CD4-positive, alpha-beta T cell treated with Interleukin-15 for 4 hours (primary cell): ENCODE measurements at regions not wholly inside any gene's neighbourhood (a gene's known extent, or its start where the extent isn't known, plus 50 kb on each side); places are given as distances from the start of the nearest gene placed in this dataset.

Experiments
- DNase-seq: peaks from one replicate; pipeline ENCODE4 v3.0.0-alpha.2; 2020; ENCODE audit warnings: low spot score

DNA sequence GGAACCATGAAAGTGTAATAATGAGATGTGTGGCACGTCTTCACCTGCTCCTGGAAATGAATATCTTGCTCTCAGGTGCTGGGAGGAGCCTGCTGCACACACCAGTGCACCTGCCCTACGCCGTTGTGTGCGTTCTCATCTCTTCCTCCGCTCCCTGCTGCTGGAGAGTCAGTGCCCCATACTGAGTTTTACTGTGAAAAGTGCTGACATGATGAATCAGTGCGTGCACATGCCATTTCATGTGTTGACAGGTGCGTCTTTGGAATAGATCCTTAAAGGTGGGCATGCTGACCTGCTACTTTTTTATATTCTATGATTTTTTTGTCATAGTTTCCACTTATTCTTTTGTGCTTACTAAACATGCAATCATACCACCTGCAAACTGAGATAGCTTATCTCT lies 1015.8 kb downstream of the BRD1 start:
- no peak for DNase-seq

DNA sequence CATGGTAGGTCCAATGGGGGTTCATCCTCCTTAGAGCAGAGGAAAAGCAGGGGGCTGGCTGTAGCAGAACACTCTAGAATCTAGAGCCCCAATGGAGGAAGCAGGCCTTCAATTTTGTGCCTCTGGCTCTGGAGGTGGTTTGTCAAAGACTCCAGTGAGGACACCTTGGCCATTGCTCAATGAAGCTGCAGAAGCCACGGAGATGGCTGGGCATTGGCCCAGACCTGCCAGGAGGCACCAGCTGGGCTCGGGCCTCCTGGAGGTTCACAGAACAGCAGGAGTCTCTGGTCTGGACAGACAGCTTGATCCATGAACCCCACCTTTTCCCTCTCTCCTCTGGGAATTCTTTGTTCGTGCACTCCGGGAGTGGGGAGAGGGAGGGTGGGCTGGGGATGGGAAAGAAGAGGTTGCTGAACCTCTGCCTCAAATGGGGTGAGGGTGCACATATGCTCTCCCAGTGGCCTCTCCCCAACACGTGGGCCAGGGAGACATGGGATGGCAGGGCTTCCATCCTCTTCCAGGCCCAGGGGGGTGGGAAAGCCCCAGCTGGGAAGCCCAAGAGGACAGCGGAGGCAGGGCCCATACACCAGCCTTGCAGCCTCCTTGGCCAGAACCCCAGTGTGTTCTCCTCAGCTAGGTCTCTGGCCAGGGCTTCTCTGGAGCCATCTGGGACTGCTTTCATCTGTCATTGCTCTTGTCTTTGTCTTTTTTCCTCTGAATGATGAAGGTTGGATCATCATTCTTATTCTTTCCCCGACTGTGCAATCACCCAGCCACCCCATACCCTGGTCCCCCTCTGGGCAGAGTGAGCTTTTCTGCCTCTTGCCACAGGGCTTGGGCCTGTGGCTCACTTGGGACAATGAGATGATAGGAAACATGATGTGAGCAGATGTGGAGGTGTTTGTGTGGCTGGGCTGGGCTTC lies 1019.4 kb downstream of the BRD1 start:
- DNase-seq: no peak

DNA sequence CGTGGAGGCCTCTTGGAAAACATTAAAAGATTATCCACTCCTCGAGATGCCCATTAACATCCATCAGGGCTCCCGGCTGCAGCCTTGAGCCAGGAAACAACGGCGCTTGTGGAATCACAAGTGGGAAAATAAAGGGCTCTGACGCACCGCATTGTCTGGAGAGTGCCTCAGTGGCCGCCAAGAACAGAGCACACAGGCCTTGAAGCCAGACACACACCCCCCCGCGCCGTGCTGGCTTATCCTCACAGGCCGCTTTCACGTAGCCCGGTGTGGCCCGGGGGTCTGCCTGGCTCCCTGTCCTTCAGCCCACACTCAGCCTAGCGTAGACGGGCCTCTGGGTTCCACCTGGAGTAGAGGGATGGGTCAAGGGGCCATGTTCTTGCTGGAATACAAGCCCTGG lies 1020.5 kb downstream of the BRD1 start:
- no peak for DNase-seq

DNA sequence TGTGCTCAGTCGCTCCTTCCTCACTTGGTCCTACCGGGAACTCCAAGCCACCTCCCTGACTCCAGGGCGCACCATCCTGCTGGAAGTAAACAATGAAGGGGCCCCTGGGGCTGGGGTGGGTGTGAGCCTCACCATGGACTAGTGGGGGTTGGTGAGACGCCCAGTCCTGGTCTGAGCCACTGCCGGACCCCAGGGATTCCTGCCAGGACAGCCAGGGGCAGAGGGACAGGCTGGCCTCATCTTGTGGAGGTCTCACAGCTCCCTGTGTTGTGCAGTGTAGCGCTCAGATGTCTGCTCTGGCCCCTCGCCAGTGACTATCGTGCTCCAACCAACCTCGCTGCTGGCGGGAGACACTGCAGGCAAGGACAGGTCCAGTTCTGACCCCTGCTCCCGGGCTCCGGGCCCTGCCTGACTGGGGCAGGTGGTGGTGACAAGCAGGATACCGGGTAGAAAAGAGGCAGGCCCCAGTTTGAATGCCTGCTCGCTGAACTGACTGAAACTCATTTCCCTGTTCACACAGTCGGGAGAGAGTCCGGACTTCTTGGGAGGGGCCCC lies 1021.4 kb downstream of the BRD1 start:
- no peak for DNase-seq

DNA sequence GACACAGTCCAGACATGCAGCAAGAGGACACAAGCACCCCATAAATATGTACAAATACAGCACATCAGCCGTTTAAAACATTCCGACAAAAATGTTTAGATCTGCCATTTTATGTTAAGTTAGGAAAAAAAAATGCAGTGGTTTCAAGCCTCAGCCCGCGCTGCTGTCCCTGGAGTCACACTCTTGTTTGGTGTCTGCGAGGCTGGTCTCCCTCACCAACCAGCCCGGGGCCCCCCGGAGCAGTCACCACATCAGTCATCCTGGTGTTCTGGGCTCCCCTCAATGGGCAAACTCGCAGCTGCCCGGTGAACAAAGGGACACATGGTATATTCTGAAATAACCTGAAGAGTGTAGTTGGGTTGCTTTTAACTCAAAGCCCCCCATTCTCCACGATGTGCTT lies 1022.2 kb downstream of the BRD1 start:
- no peak for DNase-seq

DNA sequence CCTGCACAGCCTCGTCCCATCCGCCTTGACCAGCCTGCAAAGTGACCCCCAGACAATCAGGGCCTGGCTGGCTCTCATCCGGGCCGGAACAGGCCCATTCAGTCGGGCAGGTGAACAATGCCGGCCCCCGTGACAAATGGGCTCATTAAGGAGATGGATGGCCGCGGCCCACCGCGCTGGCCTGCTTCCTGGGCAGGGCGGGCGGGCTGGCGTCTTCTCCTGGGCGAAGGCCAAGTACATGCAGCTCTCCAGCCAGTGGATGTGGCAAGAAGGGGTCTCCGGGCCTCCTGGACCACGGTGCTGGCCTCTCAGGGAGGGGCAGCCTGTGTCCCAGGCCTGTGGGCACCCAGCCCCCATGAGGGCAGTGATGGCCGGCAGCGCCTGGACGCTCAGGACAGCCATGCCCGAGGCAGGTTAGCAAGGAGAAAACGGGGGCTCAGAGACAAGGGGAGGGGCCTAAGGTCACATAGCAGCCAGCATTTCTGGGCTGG lies 1022.8 kb downstream of the BRD1 start:
- DNase-seq: no peak

DNA sequence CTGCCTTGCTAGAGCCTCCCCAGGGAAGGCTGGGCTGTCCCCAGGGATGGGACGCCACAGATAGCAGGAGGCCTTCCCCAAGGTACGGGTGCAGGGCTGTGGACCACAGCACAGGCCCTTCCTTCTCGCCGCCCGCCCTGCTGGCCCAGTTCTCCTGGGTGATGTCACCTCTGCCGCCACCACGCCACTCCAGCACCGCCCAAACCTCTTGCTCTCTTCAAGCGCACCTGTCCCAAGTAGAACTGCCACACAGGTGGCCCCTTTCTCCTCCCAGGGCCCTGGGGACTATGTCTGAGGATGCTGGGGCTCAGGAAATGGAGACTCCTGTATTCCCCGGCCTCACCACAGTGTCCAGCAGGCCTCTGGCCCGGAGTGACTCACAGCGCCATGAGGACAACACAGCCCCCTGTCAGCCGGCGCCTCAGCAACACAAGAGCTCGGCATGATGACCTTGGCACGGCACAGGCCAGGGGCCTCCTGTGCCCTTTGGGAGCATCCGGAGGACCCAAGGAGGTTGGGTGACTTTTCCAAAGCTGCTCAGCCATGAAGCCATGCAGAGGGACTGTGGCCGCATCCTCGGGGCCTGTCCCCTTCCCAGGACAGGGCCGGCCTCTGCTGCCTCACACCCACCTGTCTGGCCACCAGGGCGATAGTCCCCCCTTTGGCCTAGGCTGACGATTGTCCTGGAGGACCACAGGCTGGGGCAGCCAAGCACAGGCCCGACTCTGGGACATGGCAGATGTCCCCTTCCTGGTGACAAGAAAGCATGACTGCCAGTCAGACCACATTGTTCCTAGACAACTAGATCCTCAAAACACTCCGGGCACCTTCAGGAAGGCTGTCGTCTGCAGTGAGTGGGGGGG lies 1023.5 kb downstream of the BRD1 start:
- no peak for DNase-seq

DNA sequence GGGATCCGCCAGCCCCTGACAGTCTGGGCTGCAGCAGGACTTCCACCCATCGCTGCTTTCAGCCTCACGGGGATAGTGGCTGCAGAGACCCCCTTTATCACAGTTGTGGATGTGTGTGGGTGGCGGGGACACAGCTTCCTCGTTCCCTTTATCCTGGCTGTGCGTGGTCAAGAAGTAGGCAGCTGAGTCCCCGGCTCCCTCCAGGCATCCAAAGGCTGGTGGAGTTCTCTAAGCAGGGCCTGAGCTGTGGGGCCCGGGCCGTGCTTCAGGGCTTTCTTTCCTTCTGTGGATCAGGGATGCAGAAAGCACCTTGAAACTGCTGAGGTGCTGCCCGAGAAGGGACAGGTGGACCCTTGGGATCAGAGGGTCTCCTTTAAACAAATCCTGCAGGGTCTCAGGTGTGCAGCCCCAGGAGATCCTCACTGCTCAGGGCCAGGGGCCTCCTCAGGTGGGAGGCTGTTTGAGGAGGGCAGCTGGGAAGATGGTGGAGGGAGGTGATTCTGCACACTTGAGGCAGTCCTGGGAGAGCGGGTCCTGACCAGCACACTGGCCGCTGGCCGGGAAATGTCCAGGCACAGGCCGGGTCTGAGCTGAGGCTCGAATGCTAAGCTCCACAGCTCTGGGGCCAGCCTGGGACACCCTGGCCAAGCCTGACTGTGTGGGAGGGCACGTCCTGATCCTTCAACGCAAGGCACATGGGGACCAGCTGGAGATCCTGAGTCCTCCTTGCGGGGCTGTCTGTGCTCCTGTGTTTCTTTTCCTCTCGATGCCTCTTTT lies 1024.3 kb downstream of the BRD1 start:
- DNase-seq: no peak

DNA sequence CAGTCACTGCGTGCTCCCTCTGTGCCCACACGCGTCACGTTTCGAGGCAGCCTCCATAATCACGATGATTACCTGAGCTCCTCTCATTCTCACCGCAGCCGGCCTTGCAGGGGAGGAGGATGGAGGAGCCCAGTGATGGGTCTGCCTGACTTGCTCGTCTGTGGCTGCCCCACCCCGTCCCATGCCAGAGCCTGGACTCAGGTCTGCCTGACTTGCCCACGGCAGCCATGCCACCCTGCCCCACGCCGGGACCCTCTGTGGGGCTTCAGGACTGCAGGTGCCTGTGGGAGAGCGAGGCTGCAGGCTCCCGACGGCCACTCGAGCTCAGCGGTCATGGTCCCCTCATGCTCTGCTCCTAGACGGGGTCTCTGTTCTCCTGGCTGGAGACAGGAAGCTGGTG lies 1025.1 kb downstream of the BRD1 start:
- no peak for DNase-seq

DNA sequence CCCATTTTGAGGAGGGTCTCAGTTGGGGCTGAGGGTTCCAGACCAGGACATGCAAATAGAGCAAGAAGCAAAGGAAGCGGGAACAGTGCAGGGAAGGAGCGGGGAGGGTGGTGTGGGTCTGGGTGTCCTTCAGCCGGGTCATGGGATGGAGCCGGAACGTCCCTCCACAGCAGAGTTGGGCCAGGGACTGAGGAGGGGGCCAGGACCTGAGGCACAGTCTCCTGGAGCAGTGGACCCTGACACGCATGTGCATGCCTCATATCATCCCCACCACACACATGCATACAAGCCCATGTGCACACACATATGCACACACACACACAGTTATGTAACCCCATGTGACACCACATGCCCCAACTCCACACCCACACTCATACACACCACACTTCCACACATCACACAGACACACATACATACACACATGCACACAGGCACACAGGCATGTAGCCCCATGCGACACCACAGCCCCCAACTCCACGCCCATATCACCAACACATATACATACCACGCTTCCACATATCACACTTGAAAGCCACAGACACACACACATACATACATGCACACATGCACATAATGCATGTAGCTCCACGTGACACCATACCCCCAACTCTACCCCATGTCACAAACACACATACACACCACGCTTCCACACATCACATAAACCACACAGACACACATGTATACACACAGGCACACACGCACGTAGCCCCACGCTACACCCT lies 1026.6 kb downstream of the BRD1 start:
- DNase-seq: no peak

DNA sequence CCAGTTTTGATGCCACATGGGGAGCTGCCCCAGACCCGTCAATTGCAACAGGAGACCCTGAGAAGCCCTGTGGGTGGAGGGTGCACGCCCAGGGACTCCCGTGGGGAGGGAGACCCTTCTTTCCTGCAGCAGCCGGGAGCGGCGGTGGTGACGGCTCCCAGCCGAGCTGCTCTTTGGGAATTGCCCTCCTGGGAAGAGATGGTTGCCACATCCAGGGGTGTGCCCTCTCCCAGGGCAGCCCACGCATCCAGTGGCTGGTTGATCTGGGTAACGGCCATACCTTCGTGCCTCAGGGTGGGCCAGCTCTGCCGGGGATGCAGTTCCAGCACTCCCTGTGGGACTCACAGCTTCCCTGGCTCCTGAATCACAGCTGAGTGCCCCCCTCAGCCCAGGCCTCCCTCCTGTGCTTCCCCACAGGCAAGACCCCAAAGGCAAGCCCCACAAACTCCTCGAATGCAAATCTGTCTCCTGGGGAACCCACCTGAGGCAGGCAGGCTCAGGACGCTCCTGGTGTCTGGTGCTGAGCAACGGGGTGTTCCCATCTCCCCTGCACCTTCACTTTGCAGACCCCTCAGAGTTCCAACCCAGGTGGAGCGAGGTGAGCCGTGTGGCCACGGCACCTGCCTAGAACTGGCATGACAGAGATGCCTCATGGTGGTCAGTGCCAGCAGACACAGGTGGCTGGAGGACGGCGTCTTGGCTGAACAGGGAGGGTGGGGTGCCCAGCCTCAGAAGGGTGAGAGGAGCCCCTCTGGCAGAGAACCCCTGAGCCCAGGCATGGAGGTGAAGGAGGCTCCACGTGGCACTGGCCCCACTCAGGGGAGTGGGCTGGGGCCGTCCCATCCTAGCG lies 1027.4 kb downstream of the BRD1 start:
- no peak for DNase-seq

DNA sequence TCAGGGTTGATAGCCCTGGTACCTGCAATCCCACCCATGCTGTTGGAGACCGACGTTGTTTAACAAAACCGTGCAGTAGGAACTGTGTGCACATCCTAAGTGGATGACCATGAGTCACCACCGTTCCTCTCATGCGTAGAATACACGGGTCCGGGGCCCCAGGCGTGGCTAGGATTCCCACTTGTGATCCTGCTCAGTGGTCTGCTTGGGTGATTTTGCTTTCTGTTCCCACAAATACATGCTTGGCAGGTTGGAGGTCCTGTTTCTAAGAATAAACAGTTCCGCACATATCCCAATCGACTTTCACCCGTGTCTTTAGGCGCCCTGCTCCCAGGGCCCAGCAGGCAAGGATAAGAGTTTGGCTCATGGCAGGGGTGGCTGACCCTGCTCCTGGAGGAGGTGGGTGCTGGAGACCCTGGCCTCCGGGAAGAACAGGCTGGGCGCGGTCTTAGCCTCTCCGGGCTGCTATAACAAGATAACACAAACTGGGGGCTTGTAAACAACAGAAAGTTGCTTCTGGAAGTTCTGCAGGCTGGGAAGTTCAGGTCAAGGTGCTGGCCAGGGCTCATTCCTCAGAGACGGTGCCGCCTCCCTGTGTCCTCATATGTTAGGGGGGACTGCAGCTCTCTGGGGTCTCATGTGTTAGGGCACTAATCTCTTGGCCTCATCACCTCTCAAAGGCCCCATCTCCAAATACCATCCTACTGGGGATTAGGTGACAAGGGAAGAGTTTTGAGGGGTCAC lies 1028.3 kb downstream of the BRD1 start:
- DNase-seq: no peak

DNA sequence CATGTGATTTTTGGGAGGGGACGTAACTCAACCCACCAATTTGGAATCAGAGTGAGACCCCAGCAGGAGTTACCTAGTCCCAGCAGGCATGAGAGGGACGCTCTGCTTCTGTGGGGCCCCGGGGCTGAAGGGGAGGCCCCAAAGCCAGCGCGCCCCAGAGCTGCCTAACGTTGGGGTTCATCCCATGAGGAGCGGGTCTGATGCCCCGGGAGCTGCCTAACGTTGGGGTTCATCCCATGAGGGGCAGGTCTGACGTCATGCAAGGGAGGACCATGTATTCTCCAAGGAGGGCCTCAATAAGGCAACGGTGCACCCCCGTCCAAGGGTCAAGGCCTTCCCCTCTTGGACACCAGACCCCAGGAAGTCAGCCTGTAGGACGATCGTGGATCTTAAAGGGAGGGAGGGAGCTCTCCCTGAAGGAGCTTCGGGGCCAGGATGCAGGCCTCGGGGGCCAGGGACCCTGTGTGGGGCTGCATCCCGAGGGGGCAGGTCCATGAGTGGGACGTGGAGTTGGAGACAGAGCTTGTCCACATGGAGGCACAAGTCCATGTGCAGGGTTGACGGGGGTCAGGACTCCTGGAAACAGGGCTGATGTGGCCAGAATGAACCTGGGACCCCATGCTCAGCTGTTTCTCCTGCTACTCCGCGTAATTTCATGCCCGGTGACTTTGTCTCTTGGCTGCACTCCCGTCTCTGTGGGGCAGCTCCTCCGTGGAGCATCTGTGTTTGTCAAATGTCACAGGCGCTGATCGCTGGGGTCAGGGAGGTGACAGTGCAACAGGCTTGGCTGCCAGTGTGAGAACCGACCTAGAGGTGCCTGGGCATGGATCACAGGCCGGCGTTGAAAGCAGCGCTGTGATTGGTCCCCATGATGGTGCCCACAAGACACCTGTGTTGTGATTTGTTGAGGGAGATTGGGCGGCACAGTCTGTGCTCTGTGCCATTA lies 1029.1 kb downstream of the BRD1 start:
- no peak for DNase-seq

DNA sequence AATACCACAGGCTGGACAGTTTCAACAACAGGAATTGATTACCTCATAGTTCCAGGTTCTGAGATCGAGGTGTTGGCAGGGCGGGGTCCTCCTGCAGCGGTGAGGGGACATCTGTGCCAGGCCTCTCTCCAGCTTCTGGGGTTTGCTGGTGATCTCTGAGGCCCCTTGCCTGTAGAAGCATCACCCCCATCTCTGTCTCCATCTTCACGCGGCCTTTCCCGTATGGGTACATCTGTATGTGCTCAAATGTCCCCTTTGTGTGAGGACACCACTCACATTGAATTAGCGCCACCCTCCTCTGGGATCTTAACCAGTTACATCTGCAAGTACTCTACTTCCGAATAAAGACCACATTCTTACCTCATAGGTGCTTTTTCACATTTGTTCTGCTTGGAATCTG lies 1029.9 kb downstream of the BRD1 start:
- no peak for DNase-seq

DNA sequence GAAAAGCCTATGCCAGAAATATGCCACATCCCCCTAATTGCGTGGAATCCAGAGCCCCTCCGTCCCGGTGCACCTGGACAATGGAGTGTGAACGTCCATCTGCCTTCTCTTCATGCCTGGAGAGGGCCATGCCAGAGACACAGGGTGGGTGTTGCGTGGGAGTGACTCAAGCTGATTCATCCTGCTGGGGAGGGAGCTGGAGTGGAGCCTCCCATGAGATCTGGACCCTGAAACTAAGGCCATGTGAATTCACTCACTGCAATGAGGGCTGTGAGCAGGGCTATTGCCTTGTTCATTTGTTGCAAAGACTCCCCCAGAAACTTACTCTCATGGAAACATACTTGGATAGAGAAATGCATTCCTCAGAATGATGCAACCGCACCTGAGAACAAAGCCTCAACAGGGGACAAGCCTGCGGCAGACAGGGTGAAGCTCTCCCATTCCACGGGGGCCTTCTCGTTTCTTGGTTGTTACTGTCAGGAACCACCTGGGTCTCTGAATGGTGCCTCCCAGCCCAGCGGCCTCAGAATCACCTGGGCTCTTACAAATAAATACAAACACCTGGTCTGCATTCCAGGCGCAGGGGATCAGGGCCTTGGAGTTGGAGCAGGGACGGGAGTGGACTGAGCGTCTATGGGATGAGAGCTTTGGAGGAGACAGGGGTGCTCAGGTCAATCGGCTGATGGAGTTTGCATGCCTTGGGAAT lies 1031.2 kb downstream of the BRD1 start:
- DNase-seq: no peak

DNA sequence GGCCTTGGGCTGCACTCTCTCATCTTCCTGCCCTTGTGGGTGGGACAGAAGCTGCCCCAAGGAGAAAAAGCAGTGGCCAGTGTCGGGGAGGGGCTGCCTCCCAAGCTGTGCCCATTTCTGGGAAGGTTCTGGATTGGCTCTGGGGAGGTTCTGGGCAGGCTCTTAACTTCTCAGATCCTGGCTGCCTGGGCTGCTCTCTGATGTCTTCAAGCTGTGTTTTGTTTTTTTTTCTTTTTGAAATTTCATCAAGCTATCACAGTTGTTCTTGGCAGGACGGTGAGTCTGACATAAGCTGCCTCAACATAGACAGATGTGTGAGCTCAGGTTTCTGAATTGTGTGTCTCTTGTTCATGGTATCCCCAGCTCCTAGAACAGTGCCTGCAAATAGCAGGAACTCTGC lies 1032.0 kb downstream of the BRD1 start:
- no peak for DNase-seq

DNA sequence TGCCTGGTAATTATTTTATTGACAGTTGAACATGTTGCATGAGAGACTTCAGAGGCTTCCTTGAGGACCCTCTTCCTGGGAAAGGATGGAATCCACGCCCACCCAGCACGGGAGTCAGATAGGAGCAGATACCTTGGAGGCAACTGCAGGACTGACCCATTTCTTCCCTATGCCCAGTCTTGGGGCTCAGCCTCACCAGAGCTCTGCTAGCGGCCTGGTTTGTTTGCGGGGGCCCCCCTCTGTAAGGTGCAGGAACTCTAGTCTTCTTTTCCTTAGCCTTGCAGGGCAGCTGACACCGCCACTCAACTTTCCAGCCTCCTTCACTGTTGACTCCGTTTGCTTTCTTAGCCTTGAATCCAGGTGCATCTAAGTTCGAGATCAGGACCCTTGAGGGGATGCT lies 1032.8 kb downstream of the BRD1 start:
- DNase-seq: no peak

DNA sequence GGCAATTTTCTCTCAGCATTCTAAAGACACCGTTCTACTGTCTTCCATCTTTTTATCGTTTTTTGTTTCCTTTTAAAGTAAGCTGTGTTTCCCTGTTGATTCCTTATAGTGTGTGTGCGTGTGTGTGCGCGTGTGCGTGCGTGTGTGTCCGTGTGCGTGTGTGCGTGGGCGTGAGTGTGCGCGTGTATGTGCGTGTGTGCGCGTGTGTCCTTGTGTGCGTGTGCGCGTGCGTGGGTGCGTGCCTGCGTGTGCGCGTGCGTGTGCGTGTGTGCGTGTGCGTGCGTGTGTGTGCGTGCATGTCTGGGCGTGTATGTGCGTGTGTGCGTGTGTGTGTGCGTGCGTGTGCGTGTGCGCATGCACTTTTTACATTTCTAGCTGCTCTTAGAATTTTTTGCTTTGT lies 1033.7 kb downstream of the BRD1 start:
- no peak for DNase-seq
